ENCODE measurements at regions not wholly inside any gene's neighbourhood (a gene's known extent, or its start where the extent isn't known, plus 50 kb on each side); places are given as distances from the start of the nearest gene placed in this dataset.
"Not testable (repeated sequence)": the region's sequence is repeated elsewhere in the genome, so short reads cannot be mapped to it uniquely, and the experiment has no call there.

- not testable (repeated sequence) for DNase-seq (ENCODE audit: low read depth); H3K27me3 ChIP-seq (replicated peaks; ENCODE audit: control insufficient read depth, insufficient read depth, low read length); H3K9me3 ChIP-seq (ENCODE audit: control insufficient read depth, low read length); H3K36me3 ChIP-seq (ENCODE audit: control insufficient read depth, insufficient read depth, low read length, severe bottlenecking); H3K9ac ChIP-seq (ENCODE audit: low read length); H3K4me1 ChIP-seq (ENCODE audit: control insufficient read depth, insufficient read depth, low read length); H3K4me3 ChIP-seq (ENCODE audit: low read length)
These were observed 133.8 kb downstream of the LEPR start for GRCh38 chr1:65554086-65554764.

DNA sequence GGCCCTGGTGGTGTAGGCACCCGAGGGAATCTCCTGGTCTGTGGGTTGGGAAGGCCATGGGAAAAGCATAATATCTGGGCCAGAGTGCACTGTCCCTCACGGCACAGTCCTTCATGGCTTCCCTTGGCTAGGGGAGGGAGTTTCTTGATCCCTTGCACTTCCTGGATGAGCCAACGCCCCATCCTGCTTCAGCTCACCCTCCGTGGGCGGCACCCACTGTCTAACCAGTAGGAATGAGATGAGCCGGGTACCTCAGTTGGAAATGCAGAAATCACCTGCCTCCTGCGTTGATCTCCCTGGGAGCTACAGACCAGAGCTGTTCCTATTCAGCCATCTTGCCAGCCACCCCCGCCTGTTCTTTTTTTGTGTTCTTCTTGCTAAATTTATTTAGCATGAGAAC lies 134.4 kb downstream of the LEPR start:
- Histone ChIP-seq H3K27me3 (replicated peaks; ENCODE audit: control insufficient read depth, insufficient read depth, low read length) (no peaks in the 10 kb centered on the region), H3K36me3 (ENCODE audit: control insufficient read depth, insufficient read depth, low read length, severe bottlenecking) (no peaks in the 10 kb centered on the region), H3K4me1 (ENCODE audit: control insufficient read depth, insufficient read depth, low read length) (no peaks in the 10 kb centered on the region), H3K9ac (ENCODE audit: low read length) (no peak overlapping the region), H3K9me3 (ENCODE audit: control insufficient read depth, low read length) (peaks cover 2% of the 10 kb centered on the region), H3K4me3 (ENCODE audit: low read length) (no peak overlapping the region)
- DNase-seq (ENCODE audit: low read depth), result no peak

DNA sequence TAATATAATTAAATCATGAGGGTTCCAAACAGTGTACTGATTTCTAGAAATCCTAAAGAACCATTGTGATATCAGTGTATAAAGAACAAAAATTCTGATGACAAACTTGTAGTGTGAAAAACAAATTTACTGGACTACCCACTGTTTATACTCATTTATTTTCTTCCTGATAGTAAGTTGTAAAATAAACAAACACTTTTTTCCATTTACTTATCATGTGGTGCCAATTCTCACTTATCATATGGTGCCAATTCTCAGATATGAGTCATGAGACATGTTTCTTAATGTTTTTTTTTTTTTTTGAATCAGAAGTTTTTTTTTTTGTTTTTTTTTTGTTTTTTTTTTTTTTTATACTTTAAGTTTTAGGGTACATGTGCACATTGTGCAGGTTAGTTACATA lies 137.7 kb downstream of the LEPR start:
- no peaks in the 10 kb centered on the region for H3K27me3 ChIP-seq (replicated peaks; ENCODE audit: control insufficient read depth, insufficient read depth, low read length)
- no peaks in the 10 kb centered on the region for H3K36me3 ChIP-seq (ENCODE audit: control insufficient read depth, insufficient read depth, low read length, severe bottlenecking)
- no peaks in the 10 kb centered on the region for H3K9me3 ChIP-seq (ENCODE audit: control insufficient read depth, low read length)
- H3K9ac ChIP-seq (ENCODE audit: low read length), result no peak overlapping the region
- no peak overlapping the region for H3K4me3 ChIP-seq (ENCODE audit: low read length)
- H3K4me1 ChIP-seq (ENCODE audit: control insufficient read depth, insufficient read depth, low read length), result no peaks in the 10 kb centered on the region
- peak; percentile 9 for DNase-seq (ENCODE audit: low read depth)

DNA sequence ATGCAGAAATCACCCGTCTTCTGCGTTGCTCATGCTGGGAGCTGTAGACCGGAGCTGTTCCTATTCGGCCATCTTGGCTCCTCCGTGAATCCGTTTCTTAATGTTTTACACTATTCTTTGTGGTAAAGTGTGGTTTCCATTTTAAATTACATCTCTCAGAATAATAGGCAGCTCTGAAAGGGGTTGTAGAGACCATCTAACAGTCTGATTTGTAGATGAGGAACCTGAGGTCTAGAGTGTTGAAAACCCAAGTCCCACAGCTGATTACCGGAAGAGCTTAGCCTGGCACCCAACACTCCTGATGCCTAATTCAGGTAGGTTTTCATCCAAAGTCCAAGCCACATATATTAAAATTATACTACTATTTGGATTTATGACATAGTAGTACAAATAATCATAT lies 144.0 kb downstream of the LEPR start:
- no peak for DNase-seq (ENCODE audit: low read depth)
- Histone ChIP-seq H3K4me1 (ENCODE audit: control insufficient read depth, insufficient read depth, low read length) (no peaks in the 10 kb centered on the region), H3K4me3 (ENCODE audit: low read length) (no peak overlapping the region), H3K27me3 (replicated peaks; ENCODE audit: control insufficient read depth, insufficient read depth, low read length) (no peaks in the 10 kb centered on the region), H3K9ac (ENCODE audit: low read length) (no peak overlapping the region), H3K9me3 (ENCODE audit: control insufficient read depth, low read length) (no peaks in the 10 kb centered on the region), H3K36me3 (ENCODE audit: control insufficient read depth, insufficient read depth, low read length, severe bottlenecking) (no peaks in the 10 kb centered on the region)

- no peak for DNase-seq (ENCODE audit: low read depth)
- H3K9ac ChIP-seq (ENCODE audit: low read length), result no peak overlapping the region
- H3K27me3 ChIP-seq (replicated peaks; ENCODE audit: control insufficient read depth, insufficient read depth, low read length), result no peaks in the 10 kb centered on the region
- no peaks in the 10 kb centered on the region for H3K4me1 ChIP-seq (ENCODE audit: control insufficient read depth, insufficient read depth, low read length)
- H3K9me3 ChIP-seq (ENCODE audit: control insufficient read depth, low read length), result no peaks in the 10 kb centered on the region
- no peak overlapping the region for H3K4me3 ChIP-seq (ENCODE audit: low read length)
- no peaks in the 10 kb centered on the region for H3K36me3 ChIP-seq (ENCODE audit: control insufficient read depth, insufficient read depth, low read length, severe bottlenecking)
These were observed 147.8 kb downstream of the LEPR start for GRCh38 chr1:65568285-65568684.

- no peaks in the 10 kb centered on the region for H3K36me3 ChIP-seq (ENCODE audit: control insufficient read depth, insufficient read depth, low read length, severe bottlenecking)
These were observed 152.4 kb downstream of the LEPR start for GRCh38 chr1:65572701-65573421.

DNA sequence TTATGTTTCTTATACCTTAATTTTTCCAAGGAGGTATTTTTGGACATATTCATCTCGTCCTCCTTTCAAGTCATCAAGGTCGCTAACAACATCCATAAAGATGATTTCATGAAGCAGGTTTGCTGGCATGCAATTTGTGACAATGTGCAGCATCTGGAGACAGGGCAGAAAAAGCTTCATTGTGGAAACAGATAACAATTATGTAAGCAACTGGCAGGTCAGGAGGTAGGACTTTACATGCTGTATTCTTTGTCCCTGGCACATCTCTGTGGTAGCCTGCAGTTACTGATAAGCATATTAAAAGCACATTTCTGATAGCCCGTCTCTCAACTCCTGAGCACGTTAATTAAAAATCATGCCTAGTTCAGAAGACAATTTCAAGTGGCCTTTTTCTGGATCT lies 156.8 kb downstream of the LEPR start:
- H3K36me3 ChIP-seq (ENCODE audit: control insufficient read depth, insufficient read depth, low read length, severe bottlenecking), result no peaks in the 10 kb centered on the region
- H3K4me1 ChIP-seq (ENCODE audit: control insufficient read depth, insufficient read depth, low read length), result no peaks in the 10 kb centered on the region
- H3K9ac ChIP-seq (ENCODE audit: low read length), result no peak overlapping the region
- DNase-seq (ENCODE audit: low read depth), result no peak
- no peaks in the 10 kb centered on the region for H3K9me3 ChIP-seq (ENCODE audit: control insufficient read depth, low read length)
- H3K27me3 ChIP-seq (replicated peaks; ENCODE audit: control insufficient read depth, insufficient read depth, low read length), result no peaks in the 10 kb centered on the region
- H3K4me3 ChIP-seq (ENCODE audit: low read length), result no peak overlapping the region

More at GRCh38 chr1:65572701-65573421, 152.4 kb downstream of the LEPR start:
- Histone ChIP-seq H3K9ac (ENCODE audit: low read length) (no peak overlapping the region), H3K4me1 (ENCODE audit: control insufficient read depth, insufficient read depth, low read length) (no peaks in the 10 kb centered on the region), H3K27me3 (replicated peaks; ENCODE audit: control insufficient read depth, insufficient read depth, low read length) (no peaks in the 10 kb centered on the region), H3K9me3 (ENCODE audit: control insufficient read depth, low read length) (no peaks in the 10 kb centered on the region), H3K4me3 (ENCODE audit: low read length) (no peak overlapping the region)
- no peak for DNase-seq (ENCODE audit: low read depth)

DNA sequence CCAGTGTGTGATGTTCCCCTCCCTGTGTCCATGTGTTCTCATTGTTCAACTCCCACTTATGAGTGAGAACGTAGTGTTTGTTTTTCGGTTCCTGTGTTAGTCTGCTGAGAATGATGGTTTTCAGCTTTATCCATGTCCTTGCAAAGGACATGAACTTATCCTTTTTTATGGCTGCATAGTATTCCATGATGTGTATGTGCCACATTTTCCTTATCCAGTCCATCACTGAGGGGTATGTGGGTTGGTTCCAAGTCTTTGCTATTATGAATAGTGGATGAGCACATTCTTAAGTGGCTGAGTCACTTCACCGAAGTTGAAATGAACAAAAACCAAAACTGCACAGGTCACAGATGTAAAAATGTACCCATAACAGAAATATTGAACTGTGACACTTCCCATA lies 157.5 kb downstream of the LEPR start:
- H3K27me3 ChIP-seq (replicated peaks; ENCODE audit: control insufficient read depth, insufficient read depth, low read length); H3K36me3 ChIP-seq (ENCODE audit: control insufficient read depth, insufficient read depth, low read length, severe bottlenecking); H3K4me1 ChIP-seq (ENCODE audit: control insufficient read depth, insufficient read depth, low read length); H3K4me3 ChIP-seq (ENCODE audit: low read length); H3K9me3 ChIP-seq (ENCODE audit: control insufficient read depth, low read length); H3K9ac ChIP-seq (ENCODE audit: low read length); DNase-seq (ENCODE audit: low read depth): not testable (repeated sequence)

DNA sequence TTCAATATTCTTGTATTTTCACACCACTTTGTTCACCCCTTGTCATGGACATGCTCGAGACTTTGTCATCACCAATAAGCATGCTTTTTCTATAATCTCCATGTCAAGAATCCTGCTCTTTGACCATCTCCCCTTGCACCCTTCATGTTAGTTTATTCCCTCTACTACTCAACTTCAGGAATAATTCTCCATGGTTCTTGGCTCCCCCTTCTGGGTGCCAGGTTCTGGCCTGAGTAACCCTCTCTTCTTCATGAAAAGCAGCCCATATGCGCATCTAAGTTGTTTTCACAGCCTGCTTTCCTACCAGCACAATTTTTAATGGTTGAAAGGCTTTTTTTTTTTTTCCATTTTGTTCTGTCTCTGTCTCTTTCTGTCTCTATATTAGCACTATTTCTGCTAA lies 160.7 kb downstream of the LEPR start:
- Histone ChIP-seq H3K27me3 (replicated peaks; ENCODE audit: control insufficient read depth, insufficient read depth, low read length) (no peaks in the 10 kb centered on the region), H3K9me3 (ENCODE audit: control insufficient read depth, low read length) (peaks cover 9% of the 10 kb centered on the region), H3K4me1 (ENCODE audit: control insufficient read depth, insufficient read depth, low read length) (no peaks in the 10 kb centered on the region), H3K36me3 (ENCODE audit: control insufficient read depth, insufficient read depth, low read length, severe bottlenecking) (no peaks in the 10 kb centered on the region), H3K9ac (ENCODE audit: low read length) (no peak overlapping the region), H3K4me3 (ENCODE audit: low read length) (no peak overlapping the region)
- peak; percentile 24 for DNase-seq (ENCODE audit: low read depth)

- no peaks in the 10 kb centered on the region for H3K4me1 ChIP-seq (ENCODE audit: control insufficient read depth, insufficient read depth, low read length)
These were observed 163.9 kb downstream of the LEPR start for GRCh38 chr1:65584399-65584798.

DNA sequence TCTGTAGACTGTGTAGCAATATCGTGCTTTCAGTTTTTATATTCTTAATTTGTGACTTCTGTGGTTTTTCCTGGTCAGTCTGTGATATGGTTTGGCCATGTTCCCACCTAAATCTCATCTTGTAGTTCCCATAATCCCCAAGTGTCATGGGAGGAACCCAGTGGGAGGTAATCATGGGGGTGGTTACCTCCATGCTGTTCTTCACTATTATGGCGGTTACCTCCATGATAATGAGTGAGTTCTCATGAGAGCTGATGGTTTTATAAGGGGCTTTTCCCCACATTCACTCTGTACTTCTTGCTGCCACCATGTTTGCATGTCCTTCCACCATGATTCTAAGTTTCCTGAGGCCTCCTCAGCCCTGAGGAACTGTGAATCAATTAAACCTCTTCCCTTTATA lies 169.8 kb downstream of the LEPR start:
- Histone ChIP-seq H3K9me3 (ENCODE audit: control insufficient read depth, low read length) (no peaks in the 10 kb centered on the region), H3K4me3 (ENCODE audit: low read length) (no peak overlapping the region), H3K36me3 (ENCODE audit: control insufficient read depth, insufficient read depth, low read length, severe bottlenecking) (no peaks in the 10 kb centered on the region), H3K4me1 (ENCODE audit: control insufficient read depth, insufficient read depth, low read length) (no peaks in the 10 kb centered on the region), H3K9ac (ENCODE audit: low read length) (no peak overlapping the region), H3K27me3 (replicated peaks; ENCODE audit: control insufficient read depth, insufficient read depth, low read length) (no peaks in the 10 kb centered on the region)
- no peak for DNase-seq (ENCODE audit: low read depth)

More at GRCh38 chr1:65584399-65584798, 163.9 kb downstream of the LEPR start:
- no peaks in the 10 kb centered on the region for H3K27me3 ChIP-seq (replicated peaks; ENCODE audit: control insufficient read depth, insufficient read depth, low read length)
- DNase-seq (ENCODE audit: low read depth), result no peak
- H3K4me3 ChIP-seq (ENCODE audit: low read length), result no peak overlapping the region
- H3K9me3 ChIP-seq (ENCODE audit: control insufficient read depth, low read length), result peaks cover 9% of the 10 kb centered on the region
- H3K36me3 ChIP-seq (ENCODE audit: control insufficient read depth, insufficient read depth, low read length, severe bottlenecking), result no peaks in the 10 kb centered on the region
- H3K9ac ChIP-seq (ENCODE audit: low read length), result no peak overlapping the region
